GM12892 (cell line): ENCODE measurements at regions not wholly inside any gene's neighbourhood (a gene's known extent, or its start where the extent isn't known, plus 50 kb on each side); places are given as distances from the start of the nearest gene placed in this dataset.

Experiments
- DNase-seq: peaks from one replicate; pipeline ENCODE4 v3.0.0; 2011; ENCODE audit not compliant: insufficient read length
- FAIRE-seq: peaks from 2 replicates; lab custom pipeline; 2011; peaks lifted over from hg19 to GRCh38; lab: Jason Lieb, UNC
- POLR2A ChIP-seq: IDR thresholded peaks from 2 replicates; pipeline ENCODE4 v1.6.1; 2011; ENCODE audit warnings: low read depth, low read length, control low read depth
- POLR2AphosphoS5 ChIP-seq: IDR thresholded peaks from 2 replicates; pipeline ENCODE4 v1.6.1; 2011; ENCODE audit warnings: low read depth, low read length, control low read depth
- TAF1 ChIP-seq: IDR thresholded peaks from 2 replicates; pipeline ENCODE4 v1.6.1; 2011; ENCODE audit warnings: low read depth, mild to moderate bottlenecking, control low read depth, low read length, borderline replicate concordance

DNA sequence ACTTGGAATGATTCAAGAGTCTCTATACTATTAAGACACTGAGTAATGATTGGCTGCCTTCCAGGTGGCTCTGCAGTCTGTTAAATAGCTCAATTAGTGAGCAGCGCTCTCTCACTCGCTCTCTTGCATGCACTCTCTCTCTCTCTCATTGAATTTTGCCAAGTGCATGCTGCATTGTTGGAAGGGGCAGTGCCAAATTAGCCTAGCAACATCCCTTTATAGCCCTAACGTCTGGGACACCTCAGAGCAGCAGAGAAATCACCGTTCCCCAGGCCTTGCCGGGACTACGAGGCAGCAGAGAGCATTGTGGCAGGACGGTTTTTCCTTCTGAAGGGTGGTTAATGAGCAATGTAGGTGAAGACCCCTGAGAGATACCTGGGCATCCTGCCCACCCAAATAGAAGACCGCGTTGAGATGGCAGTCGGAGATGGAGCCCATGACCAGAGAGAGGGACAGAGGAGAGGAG, 447.6 kb upstream of the POU3F3 start:
- FAIRE-seq (no peak), DNase-seq (no peak)
- TF ChIP-seq POLR2A (no peak), POLR2AphosphoS5 (no peak), TAF1 (no peak)

DNA sequence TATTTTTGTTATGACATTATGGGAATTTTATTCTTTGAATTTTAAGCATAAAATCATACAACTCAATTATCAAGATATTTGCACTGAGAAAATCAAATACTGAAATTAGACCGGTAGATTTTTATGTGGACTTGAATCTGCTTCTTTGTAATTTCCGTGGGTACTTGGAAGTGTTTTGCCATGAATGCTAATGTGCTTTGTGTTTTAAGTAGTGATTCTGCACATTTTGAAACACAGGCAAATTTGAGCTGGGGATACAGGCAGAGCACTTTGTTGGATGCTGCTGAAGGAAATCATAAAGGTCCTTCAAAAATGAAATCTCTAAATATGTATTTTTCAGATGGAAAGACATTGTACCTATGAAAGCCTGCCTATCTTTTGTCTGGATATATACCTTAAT, 446.3 kb upstream of the POU3F3 start:
- DNase-seq (no peak), FAIRE-seq (no peak)
- TF ChIP-seq POLR2A (no peak), POLR2AphosphoS5 (no peak), TAF1 (no peak)

GRCh38 chr2:104408266-104408665, 445.6 kb upstream of the POU3F3 start:
- no peak for FAIRE-seq

GRCh38 chr2:104410136-104410535, 443.8 kb upstream of the POU3F3 start:
- TF ChIP-seq POLR2A: no peak
- no peak for TF ChIP-seq POLR2AphosphoS5
- TF ChIP-seq TAF1: no peak
- DNase-seq: no peak

More at GRCh38 chr2:104408266-104408665, 445.6 kb upstream of the POU3F3 start:
- no peak for TF ChIP-seq TAF1
- TF ChIP-seq POLR2A: no peak
- no peak for TF ChIP-seq POLR2AphosphoS5
- no peak for DNase-seq

GRCh38 chr2:104412384-104412783, 441.5 kb upstream of the POU3F3 start:
- DNase-seq: peak; percentile 18
- TF ChIP-seq POLR2AphosphoS5 (no peak), TAF1 (no peak), POLR2A (no peak)
- FAIRE-seq: no peak

More at GRCh38 chr2:104410136-104410535, 443.8 kb upstream of the POU3F3 start:
- FAIRE-seq: no peak

DNA sequence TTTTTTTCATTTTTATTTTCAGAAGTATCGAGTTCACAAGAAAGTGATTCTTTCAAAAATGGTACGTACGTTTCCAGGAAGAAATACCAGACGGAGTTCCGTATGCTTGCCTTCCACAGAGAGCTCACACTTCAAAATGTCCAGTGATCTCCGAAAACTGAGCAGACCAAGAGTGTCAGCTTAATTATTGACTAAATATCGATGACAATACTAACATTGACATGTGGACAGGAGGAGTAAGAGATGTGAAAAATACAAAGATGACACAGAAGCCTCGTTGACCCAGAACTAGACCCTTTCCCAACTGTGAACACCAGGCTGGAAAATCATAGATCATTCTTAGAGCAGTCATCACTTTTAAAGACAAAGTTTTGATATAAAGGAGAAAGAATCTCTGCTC, 440.0 kb upstream of the POU3F3 start:
- no peak for FAIRE-seq
- no peak for TF ChIP-seq POLR2A
- TF ChIP-seq POLR2AphosphoS5: no peak
- no peak for TF ChIP-seq TAF1
- no peak for DNase-seq

- DNase-seq: no peak
- FAIRE-seq: no peak
Measured at GRCh38 chr2:104415284-104415683, 438.6 kb upstream of the POU3F3 start.

DNA sequence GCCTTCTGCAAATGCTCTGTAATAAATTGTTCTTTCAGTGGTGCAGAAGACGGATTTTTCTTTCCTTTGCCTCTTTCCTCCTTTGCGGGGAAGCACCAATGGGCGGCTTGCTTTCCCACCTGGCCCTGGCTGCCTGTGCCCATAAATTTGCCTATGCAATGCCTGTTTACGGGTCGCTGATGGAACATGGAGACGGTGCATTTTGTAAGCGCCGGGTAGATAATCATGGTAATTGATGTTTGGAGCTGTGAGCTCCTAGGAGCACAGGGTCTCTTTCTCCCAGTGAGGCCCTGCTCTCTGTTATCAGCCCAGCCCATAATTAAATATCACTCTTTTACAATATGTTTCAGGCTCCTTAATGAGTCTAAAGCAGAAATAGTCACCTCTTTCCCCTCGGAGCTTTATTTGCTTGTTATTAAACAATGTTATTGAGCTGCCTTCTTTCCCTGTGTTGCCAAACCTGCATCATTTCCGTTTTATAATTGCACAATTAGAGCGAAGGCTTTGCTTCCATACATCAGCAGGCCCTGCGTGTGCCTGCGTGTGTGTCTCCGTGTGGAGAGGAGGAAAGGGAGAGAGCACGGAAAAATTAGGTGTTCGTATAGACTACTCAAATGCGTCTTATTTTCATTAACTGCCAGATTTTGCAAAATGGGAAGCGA, 437.4 kb upstream of the POU3F3 start:
- no peak for TF ChIP-seq TAF1
- TF ChIP-seq POLR2AphosphoS5: no peak
- TF ChIP-seq POLR2A: no peak
- FAIRE-seq (no peak), DNase-seq (no peak)

More at GRCh38 chr2:104415284-104415683, 438.6 kb upstream of the POU3F3 start:
- TF ChIP-seq POLR2A: no peak
- TF ChIP-seq TAF1: no peak
- TF ChIP-seq POLR2AphosphoS5: no peak

DNA sequence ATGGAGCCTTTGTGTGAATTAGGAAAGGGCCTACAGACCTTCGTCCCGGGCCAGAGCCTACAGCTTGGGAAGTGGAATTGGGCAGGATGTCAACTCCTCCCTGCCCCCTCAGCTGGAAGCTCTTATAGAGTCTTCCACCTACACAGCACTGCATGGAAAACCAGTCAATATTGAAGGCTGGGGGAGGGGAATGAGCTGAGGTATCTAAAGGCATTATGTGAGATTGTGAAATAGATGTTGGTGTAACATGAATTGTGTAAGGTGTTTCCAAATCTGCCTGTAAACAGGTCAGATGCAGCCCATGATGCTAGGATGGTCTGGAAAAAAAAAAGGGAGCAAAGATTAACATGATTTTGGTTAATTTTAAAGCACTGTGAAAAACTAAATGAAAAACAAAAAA, 433.5 kb upstream of the POU3F3 start:
- TF ChIP-seq POLR2AphosphoS5 (no peak), TAF1 (no peak), POLR2A (no peak)
- DNase-seq (no peak), FAIRE-seq (no peak)

- FAIRE-seq: no peak
Measured at GRCh38 chr2:104420953-104421352, 433.0 kb upstream of the POU3F3 start.

GRCh38 chr2:104425850-104426595, 427.9 kb upstream of the POU3F3 start:
- DNase-seq (no peak), FAIRE-seq (no peak)
- TF ChIP-seq TAF1: no peak

More at GRCh38 chr2:104420953-104421352, 433.0 kb upstream of the POU3F3 start:
- DNase-seq: no peak
- TF ChIP-seq POLR2A (no peak), TAF1 (no peak), POLR2AphosphoS5 (no peak)

GRCh38 chr2:104428155-104428554, 425.8 kb upstream of the POU3F3 start:
- TF ChIP-seq POLR2A (no peak), POLR2AphosphoS5 (no peak), TAF1 (no peak)
- FAIRE-seq (no peak), DNase-seq (no peak)
